GM06990 (cell line): ENCODE measurements at regions not wholly inside any gene's neighbourhood (a gene's known extent, or its start where the extent isn't known, plus 50 kb on each side); places are given as distances from the start of the nearest gene placed in this dataset.

ENCODE experiments used
- DNase-seq: peaks from one replicate; pipeline ENCODE4 v3.0.0-alpha.2; 2011; ENCODE audit not compliant: insufficient read length; ENCODE audit errors: extremely low read depth
- H3K27me3 ChIP-seq: replicated peaks from 2 replicates; pipeline ENCODE4 v1.6.0; 2011; ENCODE audit warnings: low read length; ENCODE audit not compliant: control insufficient read depth, insufficient read depth
- H3K36me3 ChIP-seq: 2 replicates; pipeline ENCODE4 v1.5.1; 2011; ENCODE audit warnings: low read length; ENCODE audit not compliant: control insufficient read depth, insufficient read depth
- H3K4me3 ChIP-seq: replicated peaks from 2 replicates; pipeline ENCODE4 v1.5.1; 2011; ENCODE audit warnings: low read depth, mild to moderate bottlenecking, control low read depth, low read length
- CTCF ChIP-seq: IDR thresholded peaks from 2 replicates; pipeline ENCODE4 v1.5.1; 2011; ENCODE audit warnings: low read length, control low read depth, mild to moderate bottlenecking, inconsistent platforms; ENCODE audit not compliant: insufficient read depth, poor library complexity, severe bottlenecking

- no peak overlapping the region for H3K4me3 ChIP-seq
- no peak for TF ChIP-seq CTCF
- no peaks in the 10 kb centered on the region for H3K36me3 ChIP-seq
These were observed 231.4 kb downstream of the LRRN1 start for GRCh38 chr3:4030624-4031023.

GRCh38 chr3:4033296-4033695, 234.1 kb downstream of the LRRN1 start:
- Histone ChIP-seq H3K4me3 (no peak overlapping the region), H3K36me3 (no peaks in the 10 kb centered on the region), H3K27me3 (no peaks in the 10 kb centered on the region)
- DNase-seq, result no peak
- no peak for TF ChIP-seq CTCF

More at GRCh38 chr3:4030624-4031023, 231.4 kb downstream of the LRRN1 start:
- DNase-seq, result no peak
- no peaks in the 10 kb centered on the region for H3K27me3 ChIP-seq

- Histone ChIP-seq H3K36me3 (no peaks in the 10 kb centered on the region), H3K4me3 (no peak overlapping the region), H3K27me3 (no peaks in the 10 kb centered on the region)
- no peak for TF ChIP-seq CTCF
- DNase-seq, result no peak
These were observed 236.8 kb downstream of the LRRN1 start for GRCh38 chr3:4036046-4036445.

GRCh38 chr3:4038351-4038750, 239.1 kb downstream of the LRRN1 start:
- Histone ChIP-seq H3K27me3 (no peaks in the 10 kb centered on the region), H3K4me3 (no peak overlapping the region), H3K36me3 (no peaks in the 10 kb centered on the region)
- TF ChIP-seq CTCF, result no peak
- DNase-seq, result no peak

GRCh38 chr3:4042070-4042469, 242.8 kb downstream of the LRRN1 start:
- H3K36me3 ChIP-seq, result no peaks in the 10 kb centered on the region
- H3K27me3 ChIP-seq, result no peaks in the 10 kb centered on the region
- DNase-seq, result no peak
- TF ChIP-seq CTCF, result no peak
- no peak overlapping the region for H3K4me3 ChIP-seq

GRCh38 chr3:4042869-4043268, 243.6 kb downstream of the LRRN1 start:
- no peaks in the 10 kb centered on the region for H3K36me3 ChIP-seq
- H3K4me3 ChIP-seq, result no peak overlapping the region
- DNase-seq, result no peak
- H3K27me3 ChIP-seq, result no peaks in the 10 kb centered on the region
- no peak for TF ChIP-seq CTCF
